Endodermal cell (in vitro differentiated cells): ENCODE measurements at regions not wholly inside any gene's neighbourhood (a gene's known extent, or its start where the extent isn't known, plus 50 kb on each side); places are given as distances from the start of the nearest gene placed in this dataset.

Experiments
- DNase-seq: peaks from one replicate; pipeline ENCODE4 v3.0.0-alpha.2; 2017
- H3K27ac ChIP-seq: 2 replicates; pipeline ENCODE4 v1.5.1; 2013; ENCODE audit warnings: mild to moderate bottlenecking, low read depth, low read length, moderate library complexity
- H3K27me3 ChIP-seq: 2 replicates; pipeline ENCODE4 v1.6.1; 2013; ENCODE audit warnings: mild to moderate bottlenecking, low read length, moderate library complexity; ENCODE audit not compliant: insufficient read depth, control insufficient read depth, poor library complexity, severe bottlenecking
- H3K36me3 ChIP-seq: 2 replicates; pipeline ENCODE4 v1.7.0; 2013; ENCODE audit warnings: mild to moderate bottlenecking, low read length, moderate library complexity; ENCODE audit not compliant: control insufficient read depth, insufficient read depth
- H3K4me1 ChIP-seq: one replicate; pipeline ENCODE4 v1.7.0; 2013; ENCODE audit warnings: low read length; ENCODE audit not compliant: control insufficient read depth, insufficient read depth
- H3K4me3 ChIP-seq: 2 replicates; pipeline ENCODE4 v1.5.1; 2013; ENCODE audit warnings: mild to moderate bottlenecking, low read length, moderate library complexity
- H3K9ac ChIP-seq: 2 replicates; pipeline ENCODE4 v1.6.1; 2013; ENCODE audit warnings: mild to moderate bottlenecking, low read length, moderate library complexity; ENCODE audit not compliant: poor library complexity, severe bottlenecking; ENCODE audit errors: extremely low read depth
- H3K9me3 ChIP-seq: 2 replicates; pipeline ENCODE4 v1.6.1; 2013; ENCODE audit warnings: mild to moderate bottlenecking, low read length, moderate library complexity; ENCODE audit not compliant: control insufficient read depth
- H3K27ac Mint-ChIP-seq: 2 replicates; pipeline ENCODE4 v1.8.0; 2020; ENCODE audit warnings: mixed read lengths
- H3K27me3 Mint-ChIP-seq: 2 replicates; pipeline ENCODE4 v1.8.0; 2021; ENCODE audit warnings: mild to moderate bottlenecking, mixed read lengths; ENCODE audit not compliant: insufficient read depth
- H3K36me3 Mint-ChIP-seq: 2 replicates; pipeline ENCODE4 v1.8.0; 2020; ENCODE audit warnings: low read depth, mixed read lengths
- H3K4me1 Mint-ChIP-seq: 2 replicates; pipeline ENCODE4 v1.8.0; 2020; ENCODE audit warnings: mixed read lengths
- H3K4me3 Mint-ChIP-seq: 2 replicates; pipeline ENCODE4 v1.8.0; 2020; ENCODE audit warnings: mild to moderate bottlenecking, moderate library complexity, mixed read lengths
- H3K9me3 Mint-ChIP-seq: 2 replicates; pipeline ENCODE4 v1.8.0; 2020; ENCODE audit warnings: mild to moderate bottlenecking, mixed read lengths
- WGBS, 2 experiments: methylation state at CpG; one replicate each; pipeline versions ENCODE4 v1.1.5 to v1.1.7; 2013; ENCODE audit warnings: missing lambda C conversion rate in 2 of 2, mixed read lengths in 1 of 2; ENCODE audit not compliant: insufficient coverage in 1 of 2, insufficient read length in 1 of 2; 5-methylcytosine and 5-hydroxymethylcytosine counted together
- TF ChIP-seq, protein P1 (sequence below): fragments of 200-600 bp; sonication (generic); conservative IDR thresholded peaks from 2 replicates; pipeline ENCODE4 v1.5.0; 2021; ENCODE audit warnings: antibody characterized with exemption, mild to moderate bottlenecking

DNA sequence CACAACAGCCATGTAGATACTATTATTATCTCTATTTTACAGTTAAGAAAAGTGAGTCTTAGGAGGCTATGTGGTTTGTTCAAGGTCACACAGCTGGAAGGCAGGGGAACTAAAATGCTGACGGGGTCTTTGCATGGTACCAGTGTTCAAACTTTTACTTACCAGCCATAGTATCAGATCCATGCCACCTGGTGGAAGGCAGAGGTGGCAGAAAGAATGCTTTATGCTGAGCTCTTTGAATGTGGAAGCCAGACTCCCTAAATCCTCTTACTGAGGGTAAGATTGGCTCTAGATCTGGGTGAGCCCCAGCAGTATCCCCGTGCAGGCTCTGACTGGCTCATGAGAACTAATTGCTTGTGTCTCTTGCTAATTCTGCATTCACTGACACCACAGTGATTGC is 54.3 kb upstream of the NAV2 start:
- DNase-seq: no peak
- TF ChIP-seq, protein P1, sequence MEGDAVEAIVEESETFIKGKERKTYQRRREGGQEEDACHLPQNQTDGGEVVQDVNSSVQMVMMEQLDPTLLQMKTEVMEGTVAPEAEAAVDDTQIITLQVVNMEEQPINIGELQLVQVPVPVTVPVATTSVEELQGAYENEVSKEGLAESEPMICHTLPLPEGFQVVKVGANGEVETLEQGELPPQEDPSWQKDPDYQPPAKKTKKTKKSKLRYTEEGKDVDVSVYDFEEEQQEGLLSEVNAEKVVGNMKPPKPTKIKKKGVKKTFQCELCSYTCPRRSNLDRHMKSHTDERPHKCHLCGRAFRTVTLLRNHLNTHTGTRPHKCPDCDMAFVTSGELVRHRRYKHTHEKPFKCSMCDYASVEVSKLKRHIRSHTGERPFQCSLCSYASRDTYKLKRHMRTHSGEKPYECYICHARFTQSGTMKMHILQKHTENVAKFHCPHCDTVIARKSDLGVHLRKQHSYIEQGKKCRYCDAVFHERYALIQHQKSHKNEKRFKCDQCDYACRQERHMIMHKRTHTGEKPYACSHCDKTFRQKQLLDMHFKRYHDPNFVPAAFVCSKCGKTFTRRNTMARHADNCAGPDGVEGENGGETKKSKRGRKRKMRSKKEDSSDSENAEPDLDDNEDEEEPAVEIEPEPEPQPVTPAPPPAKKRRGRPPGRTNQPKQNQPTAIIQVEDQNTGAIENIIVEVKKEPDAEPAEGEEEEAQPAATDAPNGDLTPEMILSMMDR: peak; percentile 56
- Histone ChIP-seq H3K9ac (no peak overlapping the region), H3K4me3 (no peak overlapping the region), H3K27me3 (no peaks in the 10 kb centered on the region), H3K4me1 (no peaks in the 10 kb centered on the region), H3K27ac (no peak overlapping the region), H3K36me3 (no peaks in the 10 kb centered on the region), H3K9me3 (no peaks in the 10 kb centered on the region)
- Mint-ChIP-seq H3K9me3 (no peaks in the 10 kb centered on the region), H3K36me3 (no peaks in the 10 kb centered on the region), H3K27ac (no peak overlapping the region), H3K4me1 (peaks cover 2% of the 10 kb centered on the region), H3K4me3 (no peak overlapping the region), H3K27me3 (no peaks in the 10 kb centered on the region)
- WGBS, 2 experiments: 20 to 43% methylated on average over 2 of the region's 2 CpGs

DNA sequence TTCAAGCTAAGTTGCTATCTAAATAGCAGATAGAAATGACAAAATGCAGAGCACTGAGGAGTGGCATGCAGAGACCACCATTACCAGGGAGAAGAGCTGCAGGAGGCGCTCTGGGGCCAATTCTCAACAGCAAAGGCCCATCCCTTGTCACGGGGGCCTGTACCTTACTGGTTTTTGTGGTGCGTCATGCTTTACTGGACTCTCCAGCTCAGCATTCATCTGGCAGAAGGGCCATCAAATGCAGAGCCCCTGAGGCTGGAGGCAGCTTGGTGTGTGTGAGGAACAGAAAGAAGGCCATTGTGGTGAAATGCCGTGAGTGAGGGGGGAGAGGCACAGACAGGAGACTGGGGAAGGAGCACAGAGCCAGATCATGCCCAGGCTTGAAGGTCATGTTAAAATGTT is 56.5 kb upstream of the NAV2 start:
- Mint-ChIP-seq H3K4me3 (no peak overlapping the region), H3K27me3 (no peaks in the 10 kb centered on the region), H3K27ac (no peak overlapping the region), H3K36me3 (no peaks in the 10 kb centered on the region), H3K4me1 (peaks cover 2% of the 10 kb centered on the region), H3K9me3 (no peaks in the 10 kb centered on the region)
- no peak overlapping the region for H3K27ac ChIP-seq
- H3K9ac ChIP-seq: no peak overlapping the region
- no peaks in the 10 kb centered on the region for H3K9me3 ChIP-seq
- no peak overlapping the region for H3K4me3 ChIP-seq
- no peaks in the 10 kb centered on the region for H3K4me1 ChIP-seq
- peak; percentile 55 for DNase-seq
- H3K36me3 ChIP-seq: no peaks in the 10 kb centered on the region
- TF ChIP-seq, protein P1: peak; percentile 52
- no peaks in the 10 kb centered on the region for H3K27me3 ChIP-seq
- WGBS, 2 experiments: 89 to 100% methylated on average over 2 to 4 of the region's 4 CpGs

GRCh38 chr11:19652623-19653375 is 59.8 kb upstream of the NAV2 start:
- no peak overlapping the region for H3K4me3 ChIP-seq
- no peak for DNase-seq
- no peaks in the 10 kb centered on the region for H3K27me3 ChIP-seq
- Mint-ChIP-seq H3K27me3 (no peaks in the 10 kb centered on the region), H3K36me3 (no peaks in the 10 kb centered on the region), H3K4me3 (no peak overlapping the region), H3K4me1 (peaks cover 2% of the 10 kb centered on the region), H3K27ac (no peak overlapping the region), H3K9me3 (no peaks in the 10 kb centered on the region)
- H3K36me3 ChIP-seq: no peaks in the 10 kb centered on the region
- no peak overlapping the region for H3K9ac ChIP-seq
- H3K27ac ChIP-seq: no peak overlapping the region
- no peaks in the 10 kb centered on the region for H3K4me1 ChIP-seq
- TF ChIP-seq, protein P1: no peak
- WGBS, 2 experiments: 79 to 87% methylated on average over 4 to 6 of the region's 6 CpGs
- no peaks in the 10 kb centered on the region for H3K9me3 ChIP-seq
